ENCODE measurements at regions not wholly inside any gene's neighbourhood (a gene's known extent, or its start where the extent isn't known, plus 50 kb on each side); places are given as distances from the start of the nearest gene placed in this dataset.

DNA sequence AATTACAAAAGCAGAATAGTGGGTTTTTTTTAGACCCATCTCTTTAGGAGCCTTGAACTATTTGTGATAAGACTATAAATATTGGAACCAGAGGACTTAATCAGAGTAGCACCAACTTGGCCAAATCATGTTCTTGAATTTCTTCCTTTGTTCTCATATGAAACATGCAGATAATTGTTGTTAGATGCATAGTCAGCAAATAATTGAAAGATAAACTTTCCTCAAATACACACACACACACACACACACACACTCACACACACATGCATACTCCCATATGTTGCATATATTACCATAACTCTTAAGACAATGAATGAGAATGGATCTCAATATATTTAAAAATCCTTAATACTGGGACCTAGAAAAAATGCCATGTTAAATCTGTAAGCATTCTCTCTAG lies 310.4 kb downstream of the KCNJ2 start:
- no peaks in the 10 kb centered on the region for H3K4me1 ChIP-seq (ENCODE audit: control insufficient read depth, extremely low read depth, insufficient read depth, low read length)
- no TSS peak for BruUV-seq (replicated peaks)
- no peaks in the 10 kb centered on the region for H4K20me1 ChIP-seq (replicated peaks; ENCODE audit: control insufficient read depth, extremely low read depth, insufficient read depth, low read length)
- no peaks in the 10 kb centered on the region for H3K79me2 ChIP-seq (ENCODE audit: control insufficient read depth, insufficient read depth, low read length)
- no peak overlapping the region for H2AFZ ChIP-seq (ENCODE audit: low read depth, low read length)
- no peak overlapping the region for H3K27ac ChIP-seq (ENCODE audit: insufficient read depth, low read depth, low read length)
- H3K4me2 ChIP-seq (ENCODE audit: insufficient read depth, low read length) = no peak overlapping the region
- H3K36me3 ChIP-seq (ENCODE audit: control insufficient read depth in 2 of 2, extremely low read depth in 1 of 2, insufficient read depth in 2 of 2, low read length in 2 of 2) = no peaks in the 10 kb centered on the region
- no peaks in the 10 kb centered on the region for H3K9me3 ChIP-seq (replicated peaks; ENCODE audit: control insufficient read depth, insufficient read depth, low read length)
- TF ChIP-seq, protein P1, sequence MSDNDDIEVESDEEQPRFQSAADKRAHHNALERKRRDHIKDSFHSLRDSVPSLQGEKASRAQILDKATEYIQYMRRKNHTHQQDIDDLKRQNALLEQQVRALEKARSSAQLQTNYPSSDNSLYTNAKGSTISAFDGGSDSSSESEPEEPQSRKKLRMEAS (IDR thresholded peaks at IDR 0.05; ENCODE audit: insufficient read depth, insufficient read length) = no peak
- TF ChIP-seq JUN (IDR thresholded peaks at IDR 0.05; ENCODE audit: borderline replicate concordance, insufficient read depth, insufficient read length, low read depth) (no peak), FOS (IDR thresholded peaks at IDR 0.05; ENCODE audit: borderline replicate concordance, insufficient read depth, low read length) (no peak), GATA2 (IDR thresholded peaks at IDR 0.05; ENCODE audit: insufficient read depth, insufficient read length, low read depth, low read length) (no peak), POLR2AphosphoS5 (IDR thresholded peaks at IDR 0.05; ENCODE audit: insufficient read depth, low read depth, low read length) (no peak), MYC (IDR thresholded peaks at IDR 0.05; ENCODE audit: low read depth, low read length) (no peak), EZH2 (IDR thresholded peaks at IDR 0.05; ENCODE audit: borderline replicate concordance, low read depth, low read length, severe bottlenecking) (no peak), POLR2A (IDR thresholded peaks at IDR 0.05; ENCODE audit: low read depth, low read length) (no peak)
- TF ChIP-seq, protein P2, sequence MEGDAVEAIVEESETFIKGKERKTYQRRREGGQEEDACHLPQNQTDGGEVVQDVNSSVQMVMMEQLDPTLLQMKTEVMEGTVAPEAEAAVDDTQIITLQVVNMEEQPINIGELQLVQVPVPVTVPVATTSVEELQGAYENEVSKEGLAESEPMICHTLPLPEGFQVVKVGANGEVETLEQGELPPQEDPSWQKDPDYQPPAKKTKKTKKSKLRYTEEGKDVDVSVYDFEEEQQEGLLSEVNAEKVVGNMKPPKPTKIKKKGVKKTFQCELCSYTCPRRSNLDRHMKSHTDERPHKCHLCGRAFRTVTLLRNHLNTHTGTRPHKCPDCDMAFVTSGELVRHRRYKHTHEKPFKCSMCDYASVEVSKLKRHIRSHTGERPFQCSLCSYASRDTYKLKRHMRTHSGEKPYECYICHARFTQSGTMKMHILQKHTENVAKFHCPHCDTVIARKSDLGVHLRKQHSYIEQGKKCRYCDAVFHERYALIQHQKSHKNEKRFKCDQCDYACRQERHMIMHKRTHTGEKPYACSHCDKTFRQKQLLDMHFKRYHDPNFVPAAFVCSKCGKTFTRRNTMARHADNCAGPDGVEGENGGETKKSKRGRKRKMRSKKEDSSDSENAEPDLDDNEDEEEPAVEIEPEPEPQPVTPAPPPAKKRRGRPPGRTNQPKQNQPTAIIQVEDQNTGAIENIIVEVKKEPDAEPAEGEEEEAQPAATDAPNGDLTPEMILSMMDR (IDR thresholded peaks at IDR 0.05; ENCODE audit: extremely low read depth in 1 of 2, insufficient read depth in 1 of 2, low read depth in 1 of 2, low read length in 2 of 2) = no peak
- no peak for FAIRE-seq
- CTCF ChIA-PET = no interaction called here
- POLR2A ChIA-PET = no interaction called here
- H3K4me3 ChIP-seq (replicated peaks in 1 of 3; ENCODE audit: insufficient read depth in 1 of 3, low read depth in 1 of 3, low read length in 3 of 3) = no peak overlapping the region
- no peak overlapping the region for H3K9ac ChIP-seq (replicated peaks; ENCODE audit: extremely low read depth, insufficient read depth, low read length)
- DNase-seq (ENCODE audit: low read depth, low spot score) = no peak
- no peaks in the 10 kb centered on the region for H3K27me3 ChIP-seq (ENCODE audit: control insufficient read depth in 2 of 2, insufficient read depth in 2 of 2, low read length in 2 of 2)
- H3K9me1 ChIP-seq (replicated peaks; ENCODE audit: control insufficient read depth, extremely low read depth, insufficient read depth, low read length) = no peaks in the 10 kb centered on the region
- dilution Hi-C loops (cut with MboI; ENCODE audit: extremely low pct_ligation_motif_present, low sequenced_read_pairs) (no loop called here), intact Hi-C loops (cut with micrococcal nuclease) (no loop called here)

All from endothelial cell of umbilical vein (primary cell).